Right renal pelvis (tissue), 4 donors: ENCODE measurements at regions not wholly inside any gene's neighbourhood (a gene's known extent, or its start where the extent isn't known, plus 50 kb on each side); places are given as distances from the start of the nearest gene placed in this dataset.
"Not testable (repeated sequence)": the region's sequence is repeated elsewhere in the genome, so short reads cannot be mapped to it uniquely, and the experiment has no call there.

Experiments used
- DNase-seq, 4 donors: peaks; one replicate each; pipeline ENCODE4 v3.0.0-alpha.2; 2013; ENCODE audit warnings: low read depth in 4 of 4, low spot score in 3 of 4, missing footprints in 1 of 4

DNA sequence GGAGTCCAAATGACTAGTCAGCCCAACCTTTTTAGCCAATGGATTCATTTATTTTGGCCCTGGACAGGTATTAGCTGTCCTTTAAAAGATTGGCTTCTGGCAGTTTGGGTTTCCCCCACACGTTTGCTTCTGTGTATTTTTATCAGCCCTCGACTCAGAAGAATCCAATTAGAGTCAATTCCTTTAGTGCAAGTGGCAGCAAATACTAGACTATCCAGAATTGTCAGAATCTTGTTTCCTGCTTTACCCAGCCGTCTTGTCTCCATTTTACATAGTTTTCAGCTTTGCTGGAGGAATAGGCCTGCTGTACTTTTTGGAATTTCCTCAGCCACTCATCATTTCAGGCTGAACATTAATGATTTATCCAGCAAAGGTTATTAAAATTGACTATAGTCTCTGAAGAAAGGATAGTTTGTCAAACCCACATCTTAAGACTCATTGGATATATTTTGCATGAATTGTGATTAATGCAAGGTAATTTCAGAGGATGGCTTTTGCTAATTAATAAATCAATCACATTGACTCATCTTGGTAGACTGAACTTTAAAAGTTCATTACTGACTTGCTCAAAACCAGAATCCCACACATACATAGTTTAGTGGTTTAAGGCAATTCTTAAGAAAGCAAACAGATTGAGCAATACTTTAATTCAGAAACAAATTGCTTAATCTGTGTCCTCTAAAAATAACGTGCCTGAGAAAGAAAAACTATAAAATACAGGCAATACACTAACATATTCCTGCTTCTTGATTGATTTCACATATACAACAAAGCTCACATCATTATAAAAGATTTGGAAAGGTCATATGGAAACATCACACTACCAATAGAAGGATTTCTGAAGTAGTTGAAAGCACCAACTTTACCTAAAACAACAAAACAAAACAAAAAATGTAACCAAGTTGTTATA lies 62.9 kb upstream of the ZNF217 start:
- DNase-seq: no peak

DNA sequence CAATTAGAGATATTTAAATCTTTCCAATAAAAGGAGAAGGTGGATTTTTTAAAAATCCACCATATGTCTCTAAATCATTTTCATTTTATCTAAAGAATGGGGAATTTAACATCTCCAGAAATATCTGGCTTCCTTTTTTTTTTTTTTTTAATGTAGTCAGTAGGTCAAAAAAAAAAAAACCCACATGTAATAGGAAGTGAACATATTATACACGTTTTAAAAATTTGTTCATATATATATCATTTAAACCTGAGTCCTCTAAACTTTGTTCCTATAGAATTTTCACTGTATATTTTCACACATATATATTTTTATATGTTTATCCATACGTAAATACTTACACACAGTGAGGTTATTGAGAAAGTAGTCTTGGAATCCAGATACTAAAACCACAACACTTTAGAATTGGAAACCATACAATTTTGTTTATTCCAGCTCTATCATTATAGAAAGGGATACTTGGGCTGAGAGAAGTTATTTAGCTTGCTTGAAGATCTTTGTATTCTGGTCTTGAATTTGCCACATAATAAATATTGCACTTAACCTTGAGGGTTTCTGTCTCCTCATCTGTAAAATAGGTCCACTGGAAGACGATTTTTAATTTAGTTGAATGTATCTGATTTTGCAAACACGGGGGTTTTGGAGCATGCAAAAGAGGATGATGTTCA lies 62.1 kb upstream of the ZNF217 start:
- no peak for DNase-seq

DNA sequence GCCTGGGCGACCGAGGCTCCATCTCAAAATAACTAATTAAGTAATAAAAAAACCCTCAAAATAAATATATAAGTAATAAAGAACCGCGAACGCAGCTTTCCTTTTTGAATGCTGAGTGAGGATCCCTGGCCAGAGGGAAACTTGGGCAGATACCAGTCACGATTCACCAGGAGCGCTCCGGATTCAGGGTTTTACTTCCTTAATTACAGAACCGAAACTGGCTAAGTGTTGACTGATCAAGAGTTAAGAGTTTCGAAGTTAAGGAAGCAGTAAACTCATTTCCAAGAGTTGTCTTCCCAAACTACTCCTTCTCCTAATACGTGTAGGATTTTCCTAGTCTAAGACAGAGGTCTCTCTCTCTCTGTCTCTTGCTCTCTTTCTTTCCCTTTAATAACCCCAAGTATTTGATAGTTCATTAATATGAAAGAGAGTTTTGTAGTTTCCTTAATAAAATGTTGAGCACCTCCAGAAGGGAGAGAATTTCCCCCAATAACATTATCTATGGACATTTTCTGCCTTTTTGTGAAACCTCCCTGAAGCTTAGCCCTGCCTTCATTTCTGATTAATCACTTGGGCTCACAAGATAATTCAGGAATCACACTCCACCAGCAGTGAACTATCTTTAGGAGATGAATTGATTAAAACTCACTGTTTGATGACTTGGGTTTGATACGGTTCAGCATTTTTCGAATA lies 61.4 kb upstream of the ZNF217 start:
- DNase-seq: no peak

DNA sequence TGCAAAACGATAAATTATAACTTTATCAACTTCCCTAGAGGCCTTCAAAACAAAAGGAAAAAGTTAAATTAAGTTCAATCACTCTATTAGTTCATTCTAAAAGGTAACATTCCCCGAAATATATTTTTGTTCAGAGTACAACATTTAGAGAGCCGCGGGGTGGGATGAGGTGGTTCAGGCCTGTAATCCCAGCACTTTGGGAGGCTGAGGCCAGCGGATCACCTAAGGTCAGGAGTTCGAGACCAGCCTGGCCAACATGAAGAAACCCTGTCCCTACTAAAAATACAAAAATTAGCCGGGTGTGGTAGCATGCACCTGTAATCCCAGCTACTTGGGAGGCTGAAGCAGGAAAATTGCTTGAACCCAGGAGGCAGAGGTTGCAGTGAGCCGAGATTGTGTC lies 60.9 kb upstream of the ZNF217 start:
- DNase-seq: not testable (repeated sequence)

DNA sequence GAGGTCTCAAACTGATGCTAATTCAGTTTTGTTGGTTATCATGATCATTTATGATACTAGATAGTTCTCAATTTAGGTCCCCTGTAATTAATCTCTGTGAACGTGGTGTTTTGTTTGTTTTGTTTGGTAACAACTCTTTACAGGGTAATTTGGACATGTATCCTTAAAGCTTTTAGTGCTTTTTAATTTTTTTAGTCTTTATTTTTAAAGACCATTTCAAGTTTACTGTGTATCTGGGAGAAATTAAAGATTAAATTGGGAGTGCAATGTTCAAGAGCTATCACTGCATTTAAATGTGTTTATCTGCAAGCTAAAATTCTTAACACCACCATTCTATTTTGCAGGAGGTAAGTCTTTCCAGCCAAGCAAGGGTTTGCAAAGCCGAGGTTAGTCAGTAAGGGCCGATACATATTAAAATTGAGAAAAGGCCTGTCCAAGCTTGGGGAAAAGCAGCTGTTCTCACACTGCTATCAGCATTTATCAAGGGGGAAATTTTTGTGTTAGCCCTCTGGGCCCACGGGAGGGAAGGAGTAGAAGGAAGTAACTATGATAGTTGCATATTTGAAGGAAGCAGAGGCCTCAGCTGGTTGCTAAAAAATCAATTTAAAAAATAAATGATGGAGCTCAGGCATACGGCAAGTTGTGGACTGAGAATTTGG lies 59.3 kb upstream of the ZNF217 start:
- DNase-seq: no peak

DNA sequence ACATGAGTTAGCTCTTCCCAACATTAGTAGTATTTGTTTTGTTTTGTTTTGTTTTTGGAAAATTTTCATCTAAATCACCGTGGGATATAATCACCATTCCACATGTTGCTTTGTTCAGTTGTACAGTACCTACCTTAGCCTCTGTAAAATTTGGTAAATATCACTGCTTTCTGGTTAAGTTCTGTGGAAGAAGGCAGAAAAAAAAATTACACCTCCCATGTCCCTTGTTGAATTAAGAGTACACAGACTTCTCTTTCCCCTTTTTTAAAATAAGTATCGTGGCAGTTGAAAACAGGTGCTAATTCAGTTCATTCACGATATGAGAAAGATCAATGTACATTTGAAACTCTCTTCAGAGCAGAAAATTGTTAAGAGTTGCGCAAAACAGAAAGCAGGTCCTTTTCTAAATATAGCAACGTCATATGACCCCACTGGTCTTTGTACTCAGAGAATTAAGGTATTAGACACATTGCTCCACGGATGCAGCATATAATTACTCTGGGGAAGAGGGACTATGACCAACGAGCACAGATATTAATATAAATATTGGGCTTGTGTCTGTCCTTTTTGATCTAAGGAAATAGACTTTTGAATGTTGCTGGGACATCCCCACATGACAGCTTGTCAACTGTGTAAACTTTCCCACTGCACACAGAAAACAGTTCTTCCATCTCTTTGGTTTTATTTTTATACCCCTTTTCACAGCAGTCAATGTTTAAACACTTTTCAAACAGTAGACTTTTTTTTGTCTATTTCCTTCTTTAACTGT lies 58.6 kb upstream of the ZNF217 start:
- no peak for DNase-seq

DNA sequence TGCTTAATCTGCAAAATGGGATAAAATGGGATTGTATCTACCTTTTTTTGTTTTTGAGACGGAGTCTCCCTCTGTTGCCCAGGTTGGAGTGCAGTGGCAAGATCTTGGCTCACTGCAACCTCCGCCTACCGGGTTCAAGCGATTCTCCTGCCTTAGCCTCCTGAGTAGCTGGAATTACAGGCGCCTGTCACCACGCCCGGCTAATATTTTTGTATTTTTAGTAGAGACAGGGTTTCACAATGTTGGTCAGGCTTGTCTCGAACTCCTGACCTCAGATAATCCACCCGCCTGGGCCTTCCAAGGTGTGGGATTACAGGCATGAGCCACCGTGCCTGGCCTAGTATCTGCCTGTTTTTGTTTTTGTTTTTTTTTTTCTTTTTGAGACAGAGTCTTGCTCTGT lies 55.9 kb upstream of the ZNF217 start:
- DNase-seq: not testable (repeated sequence)

DNA sequence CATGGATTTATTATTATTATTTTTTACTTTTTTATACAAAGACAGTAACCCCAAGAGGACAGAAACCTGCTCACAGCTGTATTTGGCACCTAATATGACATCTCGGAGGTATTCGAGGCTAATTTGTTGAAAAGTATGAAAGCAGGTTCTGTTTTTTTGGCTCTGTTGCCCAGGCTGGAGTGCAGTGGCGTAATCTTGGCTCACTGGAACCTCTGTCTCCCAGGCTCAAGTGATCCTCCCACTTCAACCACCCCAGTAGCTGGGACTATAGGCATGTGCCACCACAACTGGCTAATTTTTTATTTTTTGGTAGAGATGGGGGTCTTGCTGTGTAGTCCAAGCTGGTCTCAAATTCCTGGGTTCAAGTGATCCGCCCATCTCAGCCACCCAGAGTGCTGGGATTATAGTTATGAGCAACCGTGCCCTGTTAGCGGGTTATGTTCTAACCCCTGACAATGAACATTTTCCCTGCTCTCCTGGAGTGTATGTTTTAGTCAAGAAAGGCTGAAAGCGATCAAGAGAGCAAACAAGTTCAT lies 53.7 kb upstream of the ZNF217 start:
- DNase-seq: no peak

DNA sequence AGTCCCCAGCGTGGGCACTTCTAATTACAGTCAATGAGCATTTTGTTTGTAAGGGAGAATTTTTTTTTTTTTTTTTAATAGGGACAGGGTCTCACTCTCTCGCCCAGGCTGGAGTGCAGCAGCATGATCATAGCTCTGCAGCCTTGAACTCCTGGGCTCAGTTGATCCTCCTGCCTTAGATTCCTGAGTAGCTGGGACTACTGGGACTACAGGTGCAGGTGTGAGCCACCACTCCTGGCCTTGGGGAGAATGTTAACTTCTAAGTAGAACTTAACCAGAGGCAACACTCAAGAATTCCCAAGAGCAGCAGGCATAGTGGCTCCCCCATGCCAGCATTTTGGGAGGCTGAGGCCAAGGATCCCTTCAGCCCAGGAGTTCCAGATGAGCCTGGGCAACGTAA lies 52.9 kb upstream of the ZNF217 start:
- DNase-seq: no peak

DNA sequence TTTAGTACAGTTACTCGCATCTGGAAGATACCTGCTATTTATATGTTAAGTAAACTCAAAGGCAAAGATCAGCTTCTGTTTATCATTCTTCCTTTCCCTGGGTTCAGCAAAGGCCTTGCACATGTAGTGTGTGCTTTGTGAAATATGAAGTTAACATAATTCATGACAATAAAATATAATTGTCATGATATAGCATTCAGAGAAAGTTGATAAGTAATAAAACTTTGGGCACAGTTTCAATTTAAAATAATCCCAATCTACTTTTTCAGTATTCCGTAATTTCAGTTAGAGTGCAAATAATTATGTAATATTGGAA lies 51.9 kb upstream of the ZNF217 start:
- no peak for DNase-seq

DNA sequence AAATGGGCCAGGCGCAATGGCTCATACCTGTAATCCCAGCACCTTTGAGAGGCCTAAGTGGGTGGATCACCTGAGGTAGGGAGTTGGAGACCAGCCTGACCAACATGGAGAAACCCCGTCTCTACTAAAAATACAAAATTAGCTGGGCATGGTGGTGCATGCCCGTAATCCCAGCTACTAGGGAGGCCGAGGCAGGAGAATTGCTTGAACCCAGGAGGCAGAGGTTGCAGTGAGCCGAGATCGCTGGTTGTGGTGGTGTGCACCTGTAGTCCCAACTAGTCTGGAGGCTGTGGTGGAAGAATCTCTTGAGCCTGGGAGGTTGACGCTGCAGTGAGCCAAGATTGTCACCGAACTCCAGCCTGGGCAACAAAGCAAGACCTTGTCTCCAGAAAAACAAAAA lies 50.5 kb upstream of the ZNF217 start:
- not testable (repeated sequence) for DNase-seq
